ENCODE measurements at regions not wholly inside any gene's neighbourhood (a gene's known extent, or its start where the extent isn't known, plus 50 kb on each side); places are given as distances from the start of the nearest gene placed in this dataset.

GRCh38 chr18:25805323-25805722, 285.1 kb downstream of the SS18 start:
- DNase-seq = no peak

- no peak for DNase-seq
Observed at GRCh38 chr18:25799231-25799630, 291.2 kb downstream of the SS18 start.

- DNase-seq = no peak
Observed at GRCh38 chr18:25798046-25798445, 292.4 kb downstream of the SS18 start.

- no peak for DNase-seq
Observed at GRCh38 chr18:25795213-25795612, 295.2 kb downstream of the SS18 start.

- DNase-seq = no peak
Observed at GRCh38 chr18:25787276-25787675, 303.1 kb downstream of the SS18 start.

GRCh38 chr18:25786758-25787157, 303.7 kb downstream of the SS18 start:
- no peak for DNase-seq

- no peak for DNase-seq
Observed at GRCh38 chr18:25780105-25780504, 310.3 kb downstream of the SS18 start.

- DNase-seq = no peak
Observed at GRCh38 chr18:25771796-25772195, 318.6 kb downstream of the SS18 start.

GRCh38 chr18:25764777-25765176, 325.6 kb downstream of the SS18 start:
- no peak for DNase-seq

GRCh38 chr18:25759111-25759510, 331.3 kb downstream of the SS18 start:
- DNase-seq = no peak

- DNase-seq = no peak
Observed at GRCh38 chr18:25743646-25744151, 346.7 kb downstream of the SS18 start.

GRCh38 chr18:25739376-25739775, 351.0 kb downstream of the SS18 start:
- DNase-seq = no peak

GRCh38 chr18:25737710-25738311, 352.6 kb downstream of the SS18 start:
- DNase-seq = no peak

GRCh38 chr18:25736516-25736915, 353.9 kb downstream of the SS18 start:
- no peak for DNase-seq

- DNase-seq = no peak
Observed at GRCh38 chr18:25735459-25735858, 355.0 kb downstream of the SS18 start.

- DNase-seq = no peak
Observed at GRCh38 chr18:25734336-25734735, 356.1 kb downstream of the SS18 start.

- no peak for DNase-seq
Observed at GRCh38 chr18:25732862-25733261, 357.6 kb downstream of the SS18 start.

GRCh38 chr18:25729072-25729471, 361.3 kb downstream of the SS18 start:
- no peak for DNase-seq

GRCh38 chr18:25727281-25727985, 363.0 kb downstream of the SS18 start:
- no peak for DNase-seq

- no peak for DNase-seq
Observed at GRCh38 chr18:25726298-25726697, 364.1 kb downstream of the SS18 start.

GRCh38 chr18:25725501-25725900, 364.9 kb downstream of the SS18 start:
- no peak for DNase-seq

GRCh38 chr18:25724997-25725396, 365.4 kb downstream of the SS18 start:
- no peak for DNase-seq

GRCh38 chr18:25724121-25724520, 366.3 kb downstream of the SS18 start:
- DNase-seq = no peak

- no peak for DNase-seq
Observed at GRCh38 chr18:25713103-25713502, 361.1 kb upstream of the ZNF521 start.

GRCh38 chr18:25710981-25711380, 359.0 kb upstream of the ZNF521 start:
- DNase-seq = no peak

All from GF-D8 (cell line).